ENCODE measurements at regions not wholly inside any gene's neighbourhood (a gene's known extent, or its start where the extent isn't known, plus 50 kb on each side); places are given as distances from the start of the nearest gene placed in this dataset.

DNA sequence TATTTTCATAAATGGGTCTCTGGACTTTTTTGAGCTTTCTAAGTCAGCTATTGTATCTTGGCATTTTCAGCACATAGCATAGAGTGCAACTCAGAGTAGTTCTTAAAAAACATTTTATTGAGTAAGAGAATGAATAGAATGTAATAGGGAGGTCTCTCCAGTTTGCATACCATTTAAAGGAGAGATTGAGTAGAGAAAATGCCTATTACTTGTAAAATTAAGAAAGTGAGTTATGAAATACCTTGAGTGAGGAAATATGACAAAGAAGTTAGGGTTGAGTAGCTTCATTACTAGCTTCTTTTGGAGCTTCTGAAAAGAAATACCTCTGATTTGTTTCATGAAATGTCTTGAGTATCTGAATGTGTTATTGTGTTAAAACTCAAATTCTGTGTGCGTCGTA lies 140.0 kb downstream of the AASDHPPT start:
- DNase-seq = no peak

DNA sequence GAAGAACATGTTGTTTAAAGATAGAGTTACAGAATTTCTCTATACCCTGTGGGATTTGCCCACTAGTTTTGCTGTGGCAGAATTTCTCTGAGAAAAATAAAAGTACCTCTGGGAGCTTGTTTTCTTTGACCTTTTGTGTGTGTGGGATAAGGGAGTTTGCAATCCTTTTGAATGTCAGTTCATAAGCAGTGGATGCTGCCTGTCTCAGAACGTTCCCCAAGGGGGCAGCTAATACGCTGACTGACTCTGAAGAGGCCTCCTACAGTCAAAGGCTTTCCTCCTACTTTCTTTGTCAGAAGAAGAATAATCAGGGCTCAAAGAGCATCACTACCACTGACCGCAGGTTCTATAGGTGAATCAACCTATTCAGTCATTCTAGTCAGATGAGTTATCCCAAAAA lies 140.6 kb downstream of the AASDHPPT start:
- no peak for DNase-seq

DNA sequence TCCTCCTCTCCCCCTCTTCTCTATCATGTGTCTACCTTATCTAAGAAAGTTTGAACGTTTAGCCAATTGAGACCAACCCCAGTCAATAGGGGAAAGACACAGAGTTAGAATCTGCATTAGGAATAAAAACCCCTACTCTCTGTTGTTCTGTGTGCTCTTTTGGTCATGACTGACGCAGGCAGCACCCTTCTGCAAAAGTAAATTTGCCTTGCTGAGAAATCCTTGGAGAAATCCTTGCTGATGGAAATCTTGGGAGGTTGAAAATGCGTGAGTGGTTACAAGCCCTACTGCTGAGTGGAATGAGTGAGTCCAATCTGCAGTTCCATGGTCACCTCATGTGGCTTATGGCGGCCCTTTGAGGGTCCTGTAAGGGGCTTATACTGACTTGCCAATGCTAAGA lies 145.2 kb downstream of the AASDHPPT start:
- no peak for DNase-seq

DNA sequence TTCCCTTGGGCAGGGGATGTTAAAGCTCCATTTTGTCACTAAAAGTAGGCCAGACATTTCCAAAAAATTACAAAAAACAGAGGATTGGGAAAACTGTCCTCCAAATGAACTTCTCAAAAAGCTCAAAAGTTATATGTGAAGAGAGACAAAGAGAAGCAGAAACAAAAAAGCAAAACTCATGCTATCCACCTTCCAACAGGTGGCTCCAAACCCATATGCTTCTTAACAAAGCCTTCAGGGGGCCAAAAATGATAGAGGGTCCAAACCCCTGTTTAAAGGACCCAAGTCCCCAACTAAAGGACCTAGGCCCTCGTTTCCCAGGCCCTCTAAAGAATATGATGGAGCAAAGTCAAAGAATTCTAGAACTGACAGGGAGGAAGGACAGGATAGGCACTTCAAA lies 146.7 kb downstream of the AASDHPPT start:
- no peak for DNase-seq

DNA sequence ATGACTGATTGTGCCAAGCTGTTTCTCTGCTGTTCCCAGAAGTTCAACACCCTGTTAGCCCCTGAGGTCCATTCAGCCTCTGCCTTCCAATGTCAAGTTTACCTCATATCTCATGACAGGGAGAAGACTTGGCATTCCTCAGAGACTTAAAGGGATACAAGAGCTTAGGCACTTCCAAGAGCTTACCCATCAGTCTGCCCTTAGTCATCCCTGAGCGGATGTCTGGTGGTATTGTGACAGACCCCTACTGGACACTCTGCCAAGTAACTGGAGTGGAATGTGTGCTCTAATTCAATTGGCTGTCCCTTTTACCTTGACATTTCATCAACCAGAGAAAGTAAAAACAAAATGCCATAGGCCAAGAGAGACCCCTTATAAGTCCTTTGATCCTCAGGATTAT lies 151.5 kb downstream of the AASDHPPT start:
- no peak for DNase-seq

DNA sequence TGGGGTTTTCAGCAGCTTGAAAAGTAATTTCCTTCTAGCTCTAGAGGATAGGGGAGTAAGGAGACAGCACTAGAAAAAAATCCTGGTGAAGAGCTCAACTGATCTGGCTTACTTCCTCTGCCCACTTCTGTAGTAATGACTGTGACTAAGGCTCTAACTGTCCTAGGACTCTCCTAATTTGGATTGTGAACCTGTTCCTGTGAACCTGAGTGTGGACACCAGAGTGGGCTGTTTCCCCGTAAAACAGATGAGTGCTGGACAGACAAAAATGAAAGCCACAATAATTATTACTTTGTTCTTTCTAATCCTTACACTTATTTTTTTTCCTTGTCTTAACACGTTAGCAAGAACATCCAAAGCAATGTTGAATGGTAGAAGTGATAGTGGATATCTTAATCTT lies 154.1 kb downstream of the AASDHPPT start:
- peak; percentile 17 for DNase-seq

DNA sequence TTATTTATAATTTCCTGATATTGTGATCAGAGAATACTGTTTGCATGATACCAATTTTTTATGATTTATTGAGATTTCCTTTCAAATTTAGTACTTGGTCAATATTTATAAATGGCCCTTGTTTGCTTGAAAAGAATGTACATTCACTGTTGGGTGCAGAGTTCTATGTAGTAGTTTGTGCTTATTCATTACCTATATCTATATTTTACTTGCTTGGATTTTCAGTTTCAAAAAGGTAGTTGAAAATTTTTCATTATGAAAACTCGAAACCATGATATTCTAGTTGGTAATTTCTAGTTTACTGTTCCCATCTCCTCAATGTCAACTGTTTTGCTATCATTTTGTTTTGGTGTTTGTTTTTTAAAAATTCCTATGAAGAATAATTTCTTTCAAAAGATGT lies 155.7 kb downstream of the AASDHPPT start:
- no peak for DNase-seq

DNA sequence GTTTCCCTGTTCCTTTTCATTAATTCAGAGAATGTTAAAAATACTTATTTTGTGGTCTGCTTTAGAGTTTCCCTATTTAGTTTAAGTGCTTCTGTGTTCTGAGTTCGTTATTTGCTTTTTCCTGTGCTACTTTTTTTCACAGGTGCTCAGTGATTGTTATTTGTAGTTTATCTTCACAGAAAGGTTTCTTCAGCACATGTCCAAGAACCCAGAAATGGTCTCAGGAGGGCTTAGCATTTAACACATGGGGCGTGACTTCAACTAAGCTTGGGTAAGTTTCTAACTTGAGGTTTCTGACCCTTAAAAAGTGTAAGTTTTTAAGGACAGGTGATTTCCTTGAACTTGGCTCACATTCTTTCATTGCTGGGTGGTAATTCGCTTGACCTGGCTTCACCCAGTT lies 157.3 kb downstream of the AASDHPPT start:
- no peak for DNase-seq

DNA sequence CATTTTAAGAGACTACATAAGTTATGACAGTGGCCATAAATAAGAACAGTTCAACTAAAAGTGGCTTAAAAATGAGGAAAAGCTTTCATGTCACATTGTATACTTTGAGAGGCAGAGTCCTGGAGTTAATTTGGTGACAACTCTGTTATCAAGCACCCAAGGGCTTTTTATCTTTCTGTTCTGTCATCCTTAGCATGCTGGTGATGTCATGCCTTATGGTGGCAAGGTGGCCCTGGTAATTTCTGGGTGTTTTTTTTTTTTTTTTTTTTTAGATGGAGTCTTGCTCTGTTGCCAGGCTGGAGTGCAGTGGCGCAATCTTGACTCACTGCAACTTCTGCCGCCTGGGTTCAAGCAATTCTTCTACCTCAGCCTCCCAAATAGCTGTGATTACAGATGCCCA lies 158.8 kb downstream of the AASDHPPT start:
- DNase-seq = no peak

DNA sequence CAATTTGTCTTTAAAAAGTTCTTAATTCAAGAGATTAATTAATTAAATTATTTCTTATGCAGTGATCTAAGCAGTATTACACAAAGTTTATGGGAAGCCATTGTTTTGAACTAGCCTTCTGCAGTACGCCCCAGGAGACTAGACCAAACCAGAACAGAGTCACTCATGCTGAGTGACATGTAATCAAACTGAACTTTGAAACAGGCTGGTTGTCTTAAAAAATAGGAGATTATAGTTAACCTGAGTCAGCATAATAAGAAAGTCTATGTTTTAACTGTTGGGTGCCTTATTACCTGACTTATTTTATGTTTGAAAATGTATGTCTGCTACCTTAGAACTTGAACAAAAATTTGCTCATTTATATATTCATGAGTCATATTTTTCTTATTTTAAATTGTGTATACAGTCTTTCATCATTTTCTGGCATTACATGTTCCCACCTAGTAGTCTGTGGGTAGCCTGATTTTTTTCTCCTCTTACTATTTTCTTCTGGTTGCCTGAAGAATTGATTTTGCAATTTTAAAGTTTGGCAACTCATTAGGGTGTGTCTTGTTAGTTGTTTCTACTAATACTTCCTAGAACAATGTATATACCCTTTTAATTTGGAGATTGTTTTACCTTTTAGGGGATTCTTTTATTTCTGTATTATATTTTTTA lies 161.4 kb downstream of the AASDHPPT start:
- DNase-seq = no peak

DNA sequence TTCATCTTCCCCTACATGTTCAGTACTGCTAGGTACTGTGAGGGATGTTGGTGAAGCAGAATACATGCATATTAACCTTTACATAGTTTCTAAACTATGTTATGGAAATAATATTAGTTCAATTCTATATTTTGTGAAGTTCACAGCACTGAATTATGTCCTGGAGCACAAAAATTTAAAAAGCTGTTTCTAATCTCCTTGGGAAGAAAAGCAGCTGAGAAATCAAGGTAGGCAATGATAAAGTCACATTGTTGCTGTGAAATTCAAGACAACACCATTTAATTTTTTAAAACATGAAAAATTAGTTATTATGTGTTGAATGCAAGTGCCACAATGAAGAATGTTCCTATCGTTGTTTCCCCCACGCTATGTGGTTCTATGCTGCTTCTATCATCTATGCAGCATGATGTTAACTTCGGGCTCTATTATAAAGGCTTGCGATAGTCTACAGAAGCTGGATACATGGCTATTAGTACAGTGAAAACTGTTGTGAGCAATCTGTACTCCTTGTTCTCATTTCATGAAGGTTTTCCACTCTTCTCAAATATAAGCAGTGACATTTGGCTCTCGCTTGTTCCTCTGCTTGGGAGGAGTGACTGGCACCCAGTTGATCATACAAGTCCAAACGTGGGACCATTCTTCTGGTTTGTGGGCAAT lies 164.3 kb downstream of the AASDHPPT start:
- DNase-seq = no peak

DNA sequence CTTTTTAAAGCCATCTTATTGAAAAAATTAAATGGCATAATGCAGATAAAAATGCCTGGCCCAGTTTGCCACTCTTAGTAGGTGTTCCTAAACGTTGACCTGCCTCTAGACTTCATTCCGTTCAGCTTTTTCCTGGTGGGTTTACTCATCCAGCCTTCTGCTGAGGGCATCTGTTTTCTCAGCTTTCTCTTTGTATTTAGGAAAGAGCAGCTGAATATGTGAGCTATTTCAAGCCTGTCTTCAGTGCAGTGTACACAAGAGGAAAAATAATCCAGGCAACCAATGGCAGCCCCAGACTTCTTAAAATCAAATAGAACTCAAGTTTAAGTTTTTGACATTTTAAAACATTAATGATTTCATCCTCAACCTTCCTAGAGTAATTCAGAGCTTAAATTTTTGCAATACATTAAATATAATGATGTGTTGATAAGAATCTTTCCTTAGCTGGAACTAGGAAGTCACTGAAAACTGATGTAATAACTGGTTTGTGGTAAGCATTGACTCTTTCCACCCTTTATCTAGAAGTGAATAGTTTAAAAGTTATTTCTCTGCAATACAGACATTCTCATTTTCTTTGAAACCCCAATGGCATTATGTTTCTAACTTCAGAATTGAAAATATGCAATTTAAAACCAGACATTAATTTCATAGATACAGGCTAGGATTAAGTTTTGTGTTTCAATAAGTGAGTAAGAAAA lies 165.4 kb downstream of the AASDHPPT start:
- DNase-seq = no peak

DNA sequence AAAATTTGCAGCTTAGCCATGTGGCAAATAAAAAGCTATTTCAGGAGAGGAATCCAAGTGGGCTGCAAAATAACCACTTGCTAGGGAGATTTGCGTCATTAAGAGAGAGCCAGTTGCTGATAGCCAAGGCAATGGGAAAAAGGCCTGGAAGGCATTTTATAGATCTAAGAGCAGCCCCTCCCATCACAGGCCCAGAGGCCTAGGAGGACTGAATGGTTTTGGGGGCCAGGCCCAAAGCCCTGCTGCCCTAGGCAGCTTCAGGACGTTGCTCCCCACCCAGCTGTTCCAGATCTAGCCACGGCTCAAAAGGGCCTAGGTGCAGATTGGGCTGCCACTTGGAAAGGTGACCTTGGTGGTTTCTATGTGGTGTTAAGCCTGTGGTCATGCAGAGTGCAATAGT lies 169.0 kb downstream of the AASDHPPT start:
- no peak for DNase-seq

DNA sequence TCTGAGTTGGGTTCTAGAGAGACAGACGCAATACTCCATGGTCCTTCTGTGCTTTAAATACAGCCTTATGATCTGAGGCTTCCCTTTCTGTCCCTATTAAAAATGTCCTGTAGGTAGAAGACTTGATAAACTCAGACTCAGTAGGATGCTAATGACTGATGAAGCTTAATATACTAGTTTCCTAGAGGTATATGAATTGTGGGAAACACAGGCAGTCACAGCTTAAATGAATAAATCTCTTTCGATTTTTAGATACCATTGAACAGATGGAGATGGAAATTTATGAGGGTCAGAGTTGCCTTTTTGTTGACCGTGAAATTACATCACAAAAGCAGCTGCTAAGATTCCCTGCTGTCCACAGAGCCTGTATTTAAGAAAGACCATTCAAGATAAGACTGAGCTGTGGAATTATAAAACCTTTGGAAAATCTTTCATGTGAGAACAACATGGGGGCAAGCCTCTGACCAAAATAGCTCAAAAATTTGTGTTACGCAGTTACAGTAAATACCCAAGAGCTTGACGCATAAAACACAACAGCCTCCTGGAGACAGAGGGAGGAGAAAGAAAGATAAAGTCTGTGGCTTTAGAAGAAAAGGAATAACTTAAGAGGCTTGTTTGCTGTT lies 172.3 kb downstream of the AASDHPPT start:
- DNase-seq = no peak

DNA sequence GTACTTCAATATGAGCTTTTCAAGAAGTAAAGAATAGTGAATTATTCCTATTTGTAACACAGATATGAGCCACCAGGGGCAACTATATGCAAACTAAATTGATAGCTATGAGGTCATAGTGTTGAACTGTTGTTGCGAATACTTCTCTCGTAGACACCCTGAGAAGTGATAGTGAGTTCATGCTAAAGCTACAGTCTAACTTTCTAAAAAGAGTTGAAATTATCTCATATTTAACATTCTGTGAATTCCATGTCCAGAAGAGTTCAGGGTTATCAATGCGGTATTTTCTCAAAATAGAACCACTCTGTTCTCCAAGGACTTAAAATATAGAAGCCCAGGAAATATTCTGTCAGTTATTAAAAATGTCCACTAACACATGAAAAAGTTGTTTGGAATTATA lies 185.4 kb downstream of the AASDHPPT start:
- no peak for DNase-seq

DNA sequence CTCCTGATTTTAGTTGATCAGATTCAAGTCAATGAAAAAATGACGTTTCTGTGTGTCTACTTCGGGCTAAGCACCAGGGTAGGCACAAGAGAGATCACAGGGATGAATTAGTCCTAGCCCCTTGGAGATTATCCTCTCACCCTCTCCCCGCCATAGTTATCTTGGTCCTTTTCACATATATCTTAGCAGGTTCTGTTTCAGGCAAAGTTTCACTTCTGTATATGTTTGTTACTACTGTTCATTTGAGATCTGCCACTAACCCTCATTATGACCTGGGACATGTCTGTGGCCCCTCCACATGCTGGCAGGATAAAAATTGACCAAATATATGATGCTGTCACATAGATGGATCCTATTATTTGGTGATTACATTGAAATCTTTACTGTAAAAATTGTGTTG lies 186.1 kb downstream of the AASDHPPT start:
- DNase-seq = no peak

DNA sequence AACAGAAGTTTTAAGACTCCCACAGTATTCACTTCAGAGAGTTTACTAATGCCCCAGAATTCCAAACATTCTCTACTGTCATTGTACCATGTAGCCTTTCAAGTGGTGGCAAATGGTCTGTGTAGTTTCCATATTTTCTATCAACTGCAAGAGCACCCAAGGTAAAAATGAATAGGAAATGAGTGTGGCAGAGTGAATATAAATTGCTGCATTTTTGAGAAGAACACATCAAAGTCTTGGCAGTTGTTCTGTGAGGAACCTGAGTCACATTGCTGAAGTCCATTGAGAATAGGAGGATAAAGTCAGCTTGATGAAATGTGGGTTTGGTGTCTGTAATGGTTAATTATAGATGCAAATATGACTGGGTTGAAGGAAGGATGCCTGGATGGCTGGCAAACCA lies 193.6 kb downstream of the AASDHPPT start:
- DNase-seq = no peak

DNA sequence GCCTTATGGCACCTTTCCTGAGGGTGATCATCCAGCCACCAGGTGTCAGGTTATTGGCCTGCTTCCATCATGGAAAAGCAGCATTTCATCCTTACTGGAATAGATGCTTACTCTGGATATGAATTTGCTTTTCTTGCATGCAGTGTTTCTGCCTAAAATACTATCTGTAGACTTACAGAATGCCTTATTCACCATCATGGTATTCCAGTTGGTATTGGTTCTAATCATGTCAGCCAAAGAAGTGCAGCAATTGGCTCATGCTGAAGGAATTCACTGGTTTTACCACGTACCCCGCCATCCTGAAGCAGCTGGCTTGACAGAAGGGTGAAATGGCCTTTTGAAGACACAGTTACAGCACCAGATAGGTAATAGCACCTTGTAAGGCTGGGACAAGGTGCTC lies 194.2 kb downstream of the AASDHPPT start:
- DNase-seq = no peak

DNA sequence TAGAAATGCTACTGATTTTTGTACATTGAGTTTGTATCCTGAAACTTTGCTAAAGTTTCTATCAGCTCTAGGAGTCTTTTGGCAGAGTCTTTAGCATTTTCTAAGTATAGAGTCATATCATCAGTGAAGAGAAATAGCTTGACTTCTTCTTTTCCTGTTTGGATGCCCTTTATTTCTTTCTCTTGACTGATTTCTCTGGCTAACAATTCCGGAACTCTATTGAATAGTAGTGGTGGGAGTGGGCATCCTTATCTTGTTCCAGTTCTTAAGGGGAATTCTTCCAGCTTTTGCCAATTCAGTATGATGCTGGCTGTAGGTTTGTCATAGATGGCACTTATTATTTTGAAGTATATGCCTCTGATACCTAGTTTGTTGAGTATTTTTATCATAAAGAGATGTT lies 197.7 kb downstream of the AASDHPPT start:
- no peak for DNase-seq

DNA sequence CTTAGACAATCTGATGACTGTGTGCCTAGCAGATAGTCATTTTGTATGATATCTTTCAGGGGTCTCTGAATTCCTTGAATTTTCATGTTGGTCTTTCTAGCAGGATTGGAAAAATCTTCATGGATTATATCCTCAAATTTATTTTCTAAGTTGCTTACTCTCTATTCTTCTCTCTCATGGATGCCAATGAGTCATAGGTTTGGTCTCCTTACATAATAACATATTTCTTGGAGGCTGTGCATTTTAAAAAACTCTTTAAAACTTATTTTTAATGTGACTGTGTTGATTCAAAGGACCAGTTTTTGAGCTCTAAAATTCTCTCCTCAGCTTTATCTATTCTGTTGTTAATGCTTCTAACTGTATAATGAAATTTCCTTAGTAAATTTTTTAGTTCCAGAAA lies 198.7 kb downstream of the AASDHPPT start:
- DNase-seq = no peak

DNA sequence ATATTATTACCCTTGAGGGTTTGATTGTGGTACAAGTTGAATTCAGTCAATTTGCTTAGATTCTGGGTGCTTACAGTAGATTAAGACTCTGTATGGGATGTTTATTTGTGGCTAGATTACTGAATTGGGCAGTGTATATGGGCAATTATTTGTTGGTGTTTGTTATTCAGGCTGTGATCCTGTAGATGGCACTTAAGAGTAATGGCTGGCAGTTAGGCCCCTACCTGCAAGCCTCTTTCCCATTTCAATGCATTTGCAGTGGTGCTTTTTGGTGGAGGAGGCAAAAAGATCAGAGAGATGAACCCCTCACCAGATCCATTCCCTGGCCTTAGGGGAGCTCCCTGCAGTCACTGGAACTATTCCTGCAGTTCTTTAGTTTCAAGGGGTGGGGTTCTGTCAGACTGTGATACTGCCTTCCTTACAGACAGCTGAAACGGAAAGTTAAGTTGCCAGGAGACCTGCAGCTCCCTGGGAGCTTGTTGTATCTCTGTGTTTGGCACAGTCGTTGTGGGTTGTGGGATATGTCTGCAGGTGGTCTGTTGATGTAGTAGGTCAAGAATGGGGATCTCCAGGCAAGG lies 199.5 kb downstream of the AASDHPPT start:
- peak; percentile 49 for DNase-seq

DNA sequence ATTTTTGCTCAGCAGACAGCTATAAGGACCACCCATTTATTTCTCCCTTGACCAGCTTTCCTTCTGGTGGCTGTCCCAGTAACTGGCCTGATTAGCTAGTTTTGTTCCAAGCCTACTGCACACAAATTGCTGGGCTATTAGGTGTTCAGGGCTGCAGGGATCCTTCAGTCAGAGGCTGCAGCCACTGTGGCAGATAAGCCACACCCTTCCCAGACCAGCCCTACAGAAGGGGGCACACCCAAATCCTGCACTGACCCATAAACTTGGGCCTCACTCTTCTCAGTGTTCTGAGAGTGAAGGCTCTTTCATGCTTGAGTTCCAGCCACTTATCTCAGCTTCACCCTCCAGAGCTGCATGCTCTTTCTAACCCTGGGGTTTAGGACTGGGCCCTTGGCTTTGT lies 200.0 kb downstream of the AASDHPPT start:
- DNase-seq = no peak

DNA sequence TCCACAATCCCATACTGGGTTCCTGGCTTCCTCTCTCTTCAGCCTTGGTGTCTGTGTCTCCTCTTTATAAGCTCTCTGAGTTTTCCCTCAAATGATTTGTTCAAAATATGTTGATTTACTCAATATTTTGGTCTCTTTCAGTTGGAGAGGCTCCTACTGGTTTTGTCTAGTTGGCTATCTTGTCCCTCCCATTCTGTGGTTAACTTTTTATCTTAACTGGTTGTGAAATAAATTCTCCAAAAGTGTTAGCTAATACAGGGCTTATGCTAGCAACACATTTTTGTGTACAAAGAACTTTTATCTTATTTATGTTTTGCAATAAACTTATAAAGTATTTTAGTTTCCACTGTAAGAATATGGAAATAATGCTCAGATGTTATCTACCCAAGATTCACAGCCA lies 200.9 kb downstream of the AASDHPPT start:
- DNase-seq = no peak

DNA sequence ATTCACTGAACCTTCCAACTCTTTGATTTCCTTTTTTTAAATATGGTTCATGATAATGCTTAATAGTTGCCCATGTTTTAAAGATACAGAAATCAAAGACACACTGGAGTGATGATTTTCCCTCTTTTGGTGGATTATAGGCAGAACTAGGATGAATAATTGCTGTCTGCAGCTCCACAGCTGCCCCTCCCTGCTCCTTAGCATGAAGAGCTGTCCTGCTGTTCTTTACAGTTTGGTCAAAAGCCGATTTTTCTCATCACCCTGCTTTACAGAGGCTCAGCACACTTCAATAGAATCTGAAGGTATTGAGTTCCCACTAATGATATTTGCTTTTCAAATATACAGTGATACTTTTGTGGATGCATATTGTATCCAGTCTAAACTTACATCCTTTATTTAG lies 202.6 kb downstream of the AASDHPPT start:
- DNase-seq = no peak
